ENCODE measurements at regions not wholly inside any gene's neighbourhood (a gene's known extent, or its start where the extent isn't known, plus 50 kb on each side); places are given as distances from the start of the nearest gene placed in this dataset.

GRCh38 chr10:43752682-43753081 is 104.0 kb upstream of the ZNF32 start:
- no peak for TF ChIP-seq CTCF (IDR thresholded peaks at IDR 0.05)
- no peak for TF ChIP-seq POLR2A (IDR thresholded peaks at IDR 0.05)
